MCF 10A (cell line): ENCODE measurements at regions not wholly inside any gene's neighbourhood (a gene's known extent, or its start where the extent isn't known, plus 50 kb on each side); places are given as distances from the start of the nearest gene placed in this dataset.

Experiments used
- BruUV-seq: library from RNA; stranded (reverse); fragments of 400-500 nt; replicated peaks from 2 replicates; lab custom pipeline; 2021; lab: Mats Ljungman, UMichigan
- CTCF ChIA-PET: fragments of 300-600 bp; sonication (Branson Sonifier 250); formaldehyde crosslinking; extraction: SDS; loops from one replicate; lab custom pipeline; 2021; ENCODE audit warnings: antibody characterized with exemption, inconsistent platforms; lab: Yijun Ruan, JAX
- POLR2A ChIA-PET: fragments of 300-600, 350-650 bp; sonication (Branson Sonifier 250); formaldehyde crosslinking; extraction: SDS; loops from one replicate; lab custom pipeline; 2020; ENCODE audit warnings: antibody characterized with exemption, inconsistent platforms; lab: Yijun Ruan, JAX
- DNase-seq: peaks from one replicate; pipeline ENCODE4 v3.0.0-alpha.2; 2018; ENCODE audit not compliant: unreplicated experiment
- H3K27ac Mint-ChIP-seq: one replicate; pipeline ENCODE4 v1.8.0; 2022; ENCODE audit warnings: mild to moderate bottlenecking, low read depth, mixed read lengths; ENCODE audit not compliant: unreplicated experiment
- H3K27me3 Mint-ChIP-seq: one replicate; pipeline ENCODE4 v1.8.0; 2022; ENCODE audit warnings: mixed read lengths; ENCODE audit not compliant: insufficient read depth, unreplicated experiment
- H3K36me3 Mint-ChIP-seq: one replicate; pipeline ENCODE4 v1.8.0; 2022; ENCODE audit warnings: mild to moderate bottlenecking, moderate library complexity, mixed read lengths; ENCODE audit not compliant: insufficient read depth, unreplicated experiment
- H3K4me1 Mint-ChIP-seq: one replicate; pipeline ENCODE4 v1.8.0; 2022; ENCODE audit warnings: mixed read lengths; ENCODE audit not compliant: insufficient read depth, unreplicated experiment
- H3K4me3 Mint-ChIP-seq: one replicate; pipeline ENCODE4 v1.8.0; 2022; ENCODE audit warnings: mild to moderate bottlenecking, moderate library complexity, mixed read lengths; ENCODE audit not compliant: unreplicated experiment
- H3K9me3 Mint-ChIP-seq: one replicate; pipeline ENCODE4 v1.8.0; 2022; ENCODE audit warnings: mixed read lengths; ENCODE audit not compliant: unreplicated experiment
- intact Hi-C: fragments of 100-400 bp; cut with micrococcal nuclease; formaldehyde crosslinking; loops from 2 replicates; pipeline ENCODE4 v1.14.1; 2022
- TF ChIP-seq, protein P1 (sequence below): fragments of 200-600 bp; IDR thresholded peaks from one replicate; pipeline ENCODE4 v1.8.0; 2022; ENCODE audit warnings: antibody characterized with exemption, mild to moderate bottlenecking; ENCODE audit not compliant: unreplicated experiment

DNA sequence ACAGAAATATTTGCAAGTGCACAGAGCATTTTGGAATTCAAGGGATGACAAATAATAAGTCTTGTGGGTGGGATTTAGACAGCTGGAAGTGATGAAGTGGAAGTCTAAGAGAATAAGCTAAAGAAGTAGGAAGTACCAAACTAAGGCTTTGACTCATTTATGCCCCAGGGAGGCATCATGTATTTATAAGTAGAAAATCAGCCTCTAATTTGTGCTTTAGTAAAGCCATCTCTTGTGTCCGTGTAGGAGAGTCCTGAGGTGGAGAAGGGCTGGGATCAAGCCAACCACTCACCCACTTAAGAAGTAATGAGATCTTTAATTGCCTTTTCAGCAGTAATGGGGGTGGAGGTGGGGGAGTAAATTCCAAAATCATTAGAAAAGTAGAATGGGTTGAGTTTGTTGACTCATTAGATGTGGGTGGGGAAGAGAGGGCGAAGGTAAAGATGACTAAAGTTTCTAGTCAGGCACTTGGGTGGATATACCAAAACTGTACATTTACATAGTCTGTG, 356.7 kb downstream of the STIM2 start:
- H3K27ac Mint-ChIP-seq, result no peak overlapping the region

DNA sequence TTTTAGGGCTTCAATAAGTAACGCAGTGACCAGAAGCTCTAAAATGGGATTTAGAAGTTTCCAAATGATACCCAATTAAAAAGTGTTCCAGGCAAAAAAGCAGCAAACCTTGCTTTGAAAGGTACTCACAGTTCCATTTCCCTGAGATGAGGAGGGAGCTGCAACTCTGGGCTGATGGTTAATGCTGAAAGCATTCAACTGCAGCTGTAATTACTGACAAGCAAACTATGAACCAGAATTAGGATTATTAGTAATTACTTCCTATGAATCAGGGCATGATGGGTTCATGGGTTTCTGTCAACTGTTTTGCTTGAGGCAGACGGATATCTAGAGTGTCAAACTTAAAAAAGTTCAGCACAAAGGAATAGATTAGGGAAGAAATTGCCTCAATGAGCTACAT, 357.4 kb downstream of the STIM2 start:
- no peaks in the 10 kb centered on the region for H3K27me3 Mint-ChIP-seq
- CTCF ChIA-PET, result interaction anchor here (0.6 to 1.3 kb wide), 3 partner anchors 8 to 617 kb away, joined by 3 read pairs; no protein-coding TSS in a partner anchor

More for the DNA sequence above, 356.7 kb downstream of the STIM2 start:
- CTCF ChIA-PET, result interaction anchor here (0.7 to 1.1 kb wide), 2 partner anchors 10 to 617 kb away, joined by 3 read pairs; no protein-coding TSS in a partner anchor
- H3K36me3 Mint-ChIP-seq, result no peaks in the 10 kb centered on the region
- POLR2A ChIA-PET, result interaction anchor here (0.7 to 1.3 kb wide), 2 partner anchors 14 to 29 kb away, joined by 3 to 4 read pairs; no protein-coding TSS in a partner anchor
- H3K27me3 Mint-ChIP-seq, result no peaks in the 10 kb centered on the region
- H3K9me3 Mint-ChIP-seq, result no peaks in the 10 kb centered on the region
- no TSS peak for BruUV-seq
- peak; percentile 4 for DNase-seq
- intact Hi-C loops, result no loop called here
- H3K4me3 Mint-ChIP-seq, result no peak overlapping the region
- peaks cover 10% of the 10 kb centered on the region for H3K4me1 Mint-ChIP-seq
- TF ChIP-seq, protein P1, sequence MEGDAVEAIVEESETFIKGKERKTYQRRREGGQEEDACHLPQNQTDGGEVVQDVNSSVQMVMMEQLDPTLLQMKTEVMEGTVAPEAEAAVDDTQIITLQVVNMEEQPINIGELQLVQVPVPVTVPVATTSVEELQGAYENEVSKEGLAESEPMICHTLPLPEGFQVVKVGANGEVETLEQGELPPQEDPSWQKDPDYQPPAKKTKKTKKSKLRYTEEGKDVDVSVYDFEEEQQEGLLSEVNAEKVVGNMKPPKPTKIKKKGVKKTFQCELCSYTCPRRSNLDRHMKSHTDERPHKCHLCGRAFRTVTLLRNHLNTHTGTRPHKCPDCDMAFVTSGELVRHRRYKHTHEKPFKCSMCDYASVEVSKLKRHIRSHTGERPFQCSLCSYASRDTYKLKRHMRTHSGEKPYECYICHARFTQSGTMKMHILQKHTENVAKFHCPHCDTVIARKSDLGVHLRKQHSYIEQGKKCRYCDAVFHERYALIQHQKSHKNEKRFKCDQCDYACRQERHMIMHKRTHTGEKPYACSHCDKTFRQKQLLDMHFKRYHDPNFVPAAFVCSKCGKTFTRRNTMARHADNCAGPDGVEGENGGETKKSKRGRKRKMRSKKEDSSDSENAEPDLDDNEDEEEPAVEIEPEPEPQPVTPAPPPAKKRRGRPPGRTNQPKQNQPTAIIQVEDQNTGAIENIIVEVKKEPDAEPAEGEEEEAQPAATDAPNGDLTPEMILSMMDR, result no peak

DNA sequence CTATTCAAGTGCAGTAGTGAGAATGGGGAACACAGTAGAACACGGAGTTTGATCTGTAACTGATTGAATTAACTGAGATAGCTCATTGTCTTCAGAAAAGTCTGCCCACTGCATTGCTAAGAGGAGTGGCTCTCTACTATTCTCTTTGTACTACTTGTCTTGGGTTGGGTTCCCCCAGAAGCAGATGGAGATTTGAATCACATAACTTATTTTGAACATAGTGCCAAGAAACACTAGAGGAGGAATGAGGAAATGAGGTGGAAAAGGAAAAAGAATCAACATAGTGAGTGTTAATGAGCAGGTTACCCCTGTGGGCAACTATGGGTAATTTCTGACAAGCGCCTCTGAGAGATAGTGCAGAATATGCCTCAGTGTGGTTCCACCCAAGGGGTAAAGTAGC, 362.7 kb downstream of the STIM2 start:
- H3K27me3 Mint-ChIP-seq, result no peaks in the 10 kb centered on the region
- TF ChIP-seq, protein P1, result no peak
- POLR2A ChIA-PET, result no interaction called here
- no peaks in the 10 kb centered on the region for H3K9me3 Mint-ChIP-seq
- DNase-seq, result no peak
- CTCF ChIA-PET, result interaction anchor here (0.5 kb wide), 1 partner anchor 502 kb away, joined by 3 read pairs; no protein-coding TSS in a partner anchor
- no peak overlapping the region for H3K4me3 Mint-ChIP-seq
- intact Hi-C loops, result no loop called here
- H3K27ac Mint-ChIP-seq, result no peak overlapping the region
- BruUV-seq, result no TSS peak
- H3K4me1 Mint-ChIP-seq, result no peaks in the 10 kb centered on the region
- H3K36me3 Mint-ChIP-seq, result no peaks in the 10 kb centered on the region

More for the DNA sequence above, 357.4 kb downstream of the STIM2 start:
- Mint-ChIP-seq H3K4me3 (no peak overlapping the region), H3K36me3 (no peaks in the 10 kb centered on the region), H3K4me1 (peaks cover 10% of the 10 kb centered on the region), H3K27ac (no peak overlapping the region), H3K9me3 (no peaks in the 10 kb centered on the region)
- BruUV-seq, result no TSS peak
- TF ChIP-seq, protein P1, result no peak
- POLR2A ChIA-PET, result no interaction called here
- intact Hi-C loops, result no loop called here
- DNase-seq, result no peak

DNA sequence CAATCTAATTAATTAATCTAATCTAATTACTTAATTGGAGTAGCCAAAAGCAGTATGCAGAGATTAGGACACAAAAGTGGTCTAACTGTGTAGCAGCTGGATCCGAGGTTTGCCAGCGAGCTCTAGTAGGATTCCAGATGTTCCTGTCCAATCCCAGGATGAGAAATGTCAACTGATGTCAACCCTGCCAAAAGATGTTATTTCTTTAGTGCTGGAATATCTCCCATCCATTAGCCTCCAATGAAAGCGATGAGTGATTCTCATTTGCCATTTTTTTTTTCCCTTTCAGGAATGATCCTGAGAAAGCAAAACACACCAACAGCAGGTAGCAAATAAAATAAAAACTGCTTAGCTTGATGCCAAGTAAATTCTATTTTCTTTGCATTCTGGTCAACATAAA, 372.9 kb downstream of the STIM2 start:
- H3K36me3 Mint-ChIP-seq, result no peaks in the 10 kb centered on the region
- no peaks in the 10 kb centered on the region for H3K9me3 Mint-ChIP-seq
- CTCF ChIA-PET, result interaction anchor here (0.6 to 0.8 kb wide), 2 partner anchors 387 to 1246 kb away, joined by 3 read pairs; no protein-coding TSS in a partner anchor
- H3K4me3 Mint-ChIP-seq, result no peak overlapping the region
- TF ChIP-seq, protein P1, result no peak
- H3K27ac Mint-ChIP-seq, result no peak overlapping the region
- no peak for DNase-seq
- POLR2A ChIA-PET, result no interaction called here
- intact Hi-C loops, result no loop called here
- no TSS peak for BruUV-seq
- H3K4me1 Mint-ChIP-seq, result no peaks in the 10 kb centered on the region
- no peaks in the 10 kb centered on the region for H3K27me3 Mint-ChIP-seq
